ENCODE measurements at regions not wholly inside any gene's neighbourhood (a gene's known extent, or its start where the extent isn't known, plus 50 kb on each side); places are given as distances from the start of the nearest gene placed in this dataset.

DNA sequence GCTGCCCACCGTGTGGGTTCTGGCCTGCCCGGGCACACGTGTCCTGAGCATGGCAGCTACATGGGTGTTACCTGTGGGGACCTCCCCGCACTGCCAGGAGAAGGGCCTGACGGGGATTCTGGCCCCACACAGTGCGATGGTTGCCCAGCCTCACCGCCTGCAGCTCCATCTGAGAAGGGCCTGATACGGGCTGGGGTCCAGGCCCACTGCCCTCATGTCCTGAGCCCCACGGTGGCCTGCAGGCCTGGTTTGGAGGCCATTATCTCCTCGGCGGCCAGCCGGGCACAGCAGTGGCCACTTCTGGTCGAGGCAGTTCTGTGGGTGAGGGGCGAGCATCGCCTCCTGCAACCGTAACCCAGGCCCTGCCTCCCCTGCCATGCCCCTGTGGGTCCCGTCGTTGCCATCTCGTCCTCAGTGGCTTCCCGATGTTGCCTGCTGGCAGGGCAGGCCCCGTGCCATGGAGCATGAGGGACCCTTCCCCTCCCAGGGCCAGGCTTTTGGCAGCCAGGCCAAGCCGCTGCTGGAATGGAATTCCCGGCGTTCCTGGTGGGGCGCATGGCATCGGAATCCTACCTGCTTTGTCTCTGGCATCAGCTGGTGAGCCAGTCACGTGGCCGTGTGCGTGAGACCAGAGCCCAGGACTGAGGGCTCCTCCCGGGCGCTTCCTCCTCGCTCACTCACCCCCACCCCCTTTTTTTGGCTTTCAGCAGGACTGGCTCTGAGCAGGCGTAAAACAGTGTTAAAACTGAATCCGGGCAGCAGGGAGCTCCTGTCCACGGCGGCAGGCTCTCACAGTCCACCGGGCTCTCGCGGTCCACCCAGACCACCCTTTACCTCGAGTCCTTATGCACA, 71.9 kb upstream of the PPARA start:
- peak; percentile 80 for DNase-seq (ENCODE audit: low spot score)

DNA sequence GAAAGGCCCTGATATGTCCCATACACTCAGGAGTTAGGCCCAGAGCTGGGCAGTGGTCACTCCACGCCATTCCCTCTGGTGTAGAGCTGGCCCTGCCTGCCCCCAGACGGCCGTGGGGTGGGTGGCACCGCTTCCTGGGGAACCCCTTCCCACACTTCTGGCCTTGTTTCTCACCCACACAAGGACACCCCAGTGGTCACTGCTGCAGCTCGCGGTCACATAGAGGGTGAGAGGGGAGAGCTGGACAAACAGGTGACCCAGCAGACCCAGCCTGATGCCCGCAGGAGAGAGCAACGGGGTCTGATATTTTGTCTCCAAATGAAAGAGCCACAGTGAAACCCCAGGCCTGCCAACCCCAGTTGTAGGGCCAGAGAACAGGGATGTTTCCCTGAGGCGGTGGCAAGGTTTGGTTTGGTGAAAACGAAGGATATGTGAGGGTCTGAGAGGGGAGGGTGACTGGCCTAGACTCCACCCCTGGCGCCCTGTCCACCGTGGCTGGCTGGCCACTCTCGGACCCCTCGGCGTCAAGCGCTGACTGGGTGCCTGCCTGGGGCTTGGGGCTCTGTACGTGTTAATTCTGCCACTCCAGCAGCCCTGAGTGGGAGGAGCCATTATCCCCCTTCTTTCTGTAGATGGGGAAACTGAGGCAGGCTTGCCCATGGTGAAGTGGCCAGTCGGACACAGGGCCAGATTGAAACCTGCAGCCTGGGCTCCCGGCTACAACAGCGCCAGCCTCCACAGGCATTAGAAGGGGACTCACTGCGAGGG, 71.0 kb upstream of the PPARA start:
- DNase-seq (ENCODE audit: low spot score), result no peak

DNA sequence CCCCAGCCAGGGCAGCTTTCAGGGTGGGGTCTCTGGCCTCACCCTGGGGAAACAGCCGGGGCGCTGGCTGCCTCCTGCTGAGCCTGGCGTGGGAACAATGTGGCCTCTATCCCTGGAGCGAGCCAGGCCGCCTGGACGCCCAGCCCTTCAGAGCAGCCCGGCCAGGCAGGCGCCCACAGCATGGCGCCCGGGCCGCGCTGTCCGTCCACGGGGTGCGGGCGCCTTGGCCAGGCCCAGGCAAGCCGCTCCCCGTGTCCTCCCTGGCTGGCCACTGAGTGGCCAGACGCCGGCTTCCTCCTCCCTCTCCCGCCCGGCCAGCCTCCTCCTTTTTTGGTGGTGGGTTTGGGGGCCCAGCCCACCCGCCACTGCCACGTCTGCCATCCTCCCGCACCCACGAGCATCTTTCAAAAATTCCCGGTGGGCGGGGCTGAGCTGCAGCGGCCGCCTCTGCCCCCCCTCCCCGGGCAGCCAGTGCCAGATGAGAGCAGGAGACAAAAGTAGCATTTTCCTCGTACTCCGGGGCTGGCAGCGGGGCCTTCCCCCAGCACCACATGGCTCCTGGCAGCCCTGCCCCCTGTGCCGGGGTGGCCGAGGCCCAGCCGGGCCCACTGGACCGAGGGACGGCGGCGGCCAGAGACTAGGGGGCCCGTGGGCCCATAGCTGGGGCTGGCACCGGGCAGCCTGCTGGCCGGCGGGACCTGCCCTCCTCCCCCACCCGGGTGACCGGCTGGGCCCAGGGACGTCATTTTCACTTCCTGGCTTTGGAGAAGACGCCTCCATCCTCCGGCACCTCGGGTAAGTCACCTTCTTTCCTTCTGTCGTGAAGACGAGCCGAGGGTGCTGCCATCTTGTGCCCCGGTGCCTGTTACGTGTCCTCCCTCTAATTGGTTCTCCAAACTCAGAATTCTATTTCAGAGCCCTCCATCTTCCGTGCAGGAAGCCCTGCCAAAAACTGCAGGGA, 70.2 kb upstream of the PPARA start:
- DNase-seq (ENCODE audit: low spot score), result peak; percentile 89

GRCh38 chr22:46081036-46081830, 69.1 kb upstream of the PPARA start:
- DNase-seq (ENCODE audit: low spot score), result no peak

DNA sequence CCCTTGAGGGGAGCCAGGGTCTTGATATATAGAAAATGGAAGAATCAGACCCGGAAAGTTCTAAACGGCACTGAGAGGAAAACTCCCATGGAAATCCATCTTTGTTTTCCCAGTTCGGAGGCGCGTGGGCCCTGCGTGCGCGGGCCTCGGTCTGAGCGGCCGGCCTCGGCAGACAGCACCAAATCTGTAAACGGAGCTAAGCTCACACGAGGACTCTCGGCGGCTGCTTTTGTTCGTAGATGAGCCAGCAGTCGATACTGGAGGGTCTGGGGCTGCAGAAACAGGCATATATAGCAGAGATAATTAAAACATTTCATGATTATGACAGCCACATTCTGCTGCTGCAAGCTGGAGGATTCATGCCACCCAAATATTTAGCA, 68.5 kb upstream of the PPARA start:
- DNase-seq (ENCODE audit: low spot score), result no peak

- DNase-seq (ENCODE audit: low spot score), result no peak
Measured at GRCh38 chr22:46082633-46083032, 67.7 kb upstream of the PPARA start.

DNA sequence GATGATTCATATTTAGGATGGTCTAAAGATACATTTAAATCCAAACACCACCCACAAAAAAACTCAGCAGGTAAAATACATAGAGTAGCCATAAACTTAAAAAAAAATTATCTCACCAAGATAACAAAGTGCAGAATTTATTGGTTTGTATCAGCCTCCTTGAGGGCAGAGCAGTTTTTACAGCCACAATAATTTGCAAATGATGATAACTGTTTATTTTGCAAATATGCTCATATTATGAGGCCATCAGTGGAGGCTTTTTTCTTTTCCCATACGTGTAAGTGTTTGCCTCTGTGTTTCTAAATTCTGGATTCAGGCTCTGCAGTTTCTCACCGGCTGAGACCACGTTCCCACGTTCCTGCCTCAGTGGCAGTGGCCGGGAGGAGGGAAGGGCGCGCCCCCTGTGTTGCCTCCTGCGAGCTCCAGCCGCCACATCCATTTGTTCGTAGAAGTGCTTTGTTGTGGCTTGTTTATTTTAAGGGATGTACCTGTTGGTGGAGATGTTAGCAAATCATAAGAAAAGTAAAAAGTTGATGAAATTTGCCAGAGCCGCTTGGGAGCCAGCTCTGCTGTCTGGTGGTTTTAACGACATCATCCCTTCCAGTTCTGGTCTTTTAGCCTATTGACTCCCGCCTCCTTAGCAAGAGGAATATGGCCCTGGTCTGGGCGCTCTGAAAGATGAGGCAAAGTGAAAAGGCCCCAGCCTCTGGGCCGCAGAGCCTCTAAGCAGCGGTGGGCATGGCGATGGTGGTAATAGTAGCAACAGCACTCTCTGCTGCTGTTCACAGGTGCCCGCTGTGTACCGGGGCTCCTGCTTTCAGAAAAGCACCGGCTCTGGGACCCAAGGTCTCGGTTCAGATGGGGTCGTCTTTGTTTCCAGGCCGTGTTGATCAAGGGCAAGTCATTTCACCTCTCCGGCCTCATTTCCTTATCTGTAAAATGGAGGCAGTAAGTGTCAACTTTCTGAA, 66.7 kb upstream of the PPARA start:
- DNase-seq (ENCODE audit: low spot score), result no peak

DNA sequence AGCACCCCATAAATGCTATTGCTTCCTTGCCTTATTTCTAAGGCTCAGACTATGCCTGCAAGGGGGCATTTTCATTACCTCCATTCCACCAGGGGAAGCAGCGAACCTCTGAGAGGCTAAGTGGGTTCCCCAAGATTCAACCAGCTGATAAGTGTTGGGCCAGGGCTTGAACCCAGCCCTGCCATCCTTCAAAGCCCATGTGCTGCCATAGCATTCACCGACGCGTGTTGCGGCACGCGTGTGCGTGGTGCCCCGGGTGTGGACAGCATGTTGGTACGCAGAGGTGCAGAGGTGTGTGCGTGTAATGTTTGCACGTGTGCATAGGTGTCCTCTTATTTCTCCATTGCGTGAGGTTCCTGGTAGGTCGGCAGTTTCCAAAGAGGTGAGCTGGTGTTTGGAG, 66.0 kb upstream of the PPARA start:
- no peak for DNase-seq (ENCODE audit: low spot score)

GRCh38 chr22:46084943-46085827, 65.1 kb upstream of the PPARA start:
- DNase-seq (ENCODE audit: low spot score), result peak; percentile 89

DNA sequence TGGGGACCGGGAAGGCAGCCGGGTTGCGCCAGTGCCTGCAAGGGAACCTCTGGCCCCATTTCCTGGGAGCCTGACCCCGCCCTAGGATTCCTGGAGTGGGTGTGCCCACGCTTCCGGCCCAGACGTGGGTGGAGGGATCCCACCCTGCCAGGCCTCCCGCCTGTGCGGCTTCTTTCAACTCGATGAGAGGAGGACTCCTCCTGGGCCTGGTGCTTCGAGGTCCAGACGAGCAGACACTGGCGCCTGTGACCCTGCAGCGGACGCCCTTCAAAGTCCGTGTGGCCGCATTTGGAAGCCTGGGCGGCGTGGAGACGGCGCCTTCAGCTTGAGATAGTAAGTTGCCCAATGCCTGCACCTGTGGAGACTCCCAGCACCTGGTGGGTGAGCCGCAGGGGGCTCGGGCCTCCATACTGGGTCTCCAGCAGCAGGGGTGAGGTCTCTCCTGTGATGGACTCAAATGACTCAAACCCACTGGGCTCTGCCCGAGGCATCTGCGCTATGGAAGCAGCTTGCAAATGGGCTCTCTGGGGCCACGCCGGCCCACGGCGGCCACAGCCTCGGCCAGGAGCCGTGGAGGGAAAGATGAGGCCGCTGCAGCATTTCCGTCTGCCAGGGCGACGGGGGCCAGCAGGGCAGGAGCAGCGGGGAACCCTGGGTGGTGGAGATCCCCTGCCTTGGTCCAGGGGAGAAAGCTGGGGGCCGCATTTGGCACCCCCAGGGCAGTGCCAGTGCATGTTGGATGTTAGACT, 64.3 kb upstream of the PPARA start:
- DNase-seq (ENCODE audit: low spot score), result peak; percentile 92

DNA sequence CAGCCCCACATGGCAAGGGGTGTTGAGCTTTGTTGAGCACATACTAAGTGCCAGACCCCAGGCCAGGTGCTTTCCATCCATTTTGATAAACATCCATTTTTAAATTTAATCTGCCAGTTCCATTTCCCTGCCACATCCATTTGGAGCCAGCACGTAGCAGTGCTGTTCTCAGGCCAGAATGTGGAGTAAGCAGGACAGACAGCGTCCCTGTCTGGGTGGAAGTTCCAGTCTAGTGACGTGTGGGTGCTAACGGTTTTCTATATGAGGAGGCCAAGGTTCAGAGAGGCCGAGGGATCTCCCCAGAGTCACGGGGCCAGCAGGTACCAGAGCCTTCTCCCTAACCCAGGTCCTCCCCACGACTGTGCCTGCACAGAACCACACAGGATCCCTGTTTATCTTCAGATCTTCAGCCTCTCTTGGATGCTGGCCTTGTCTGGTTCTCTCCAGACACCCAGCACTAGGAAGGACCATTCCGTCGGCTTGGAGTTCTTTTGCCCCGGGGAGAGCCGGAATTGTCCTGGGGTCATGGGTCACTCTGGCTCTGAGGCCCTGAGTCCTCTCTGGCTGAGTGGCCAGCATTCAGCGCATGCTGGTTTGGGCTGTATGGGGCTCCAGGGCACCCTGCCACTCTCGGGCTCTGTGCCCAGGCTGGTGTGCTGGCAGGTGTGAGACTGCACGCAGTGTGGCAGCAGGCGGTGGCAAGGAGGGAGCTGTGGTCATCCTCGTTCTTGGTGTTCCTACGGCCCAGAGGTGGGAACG, 63.6 kb upstream of the PPARA start:
- DNase-seq (ENCODE audit: low spot score), result no peak

DNA sequence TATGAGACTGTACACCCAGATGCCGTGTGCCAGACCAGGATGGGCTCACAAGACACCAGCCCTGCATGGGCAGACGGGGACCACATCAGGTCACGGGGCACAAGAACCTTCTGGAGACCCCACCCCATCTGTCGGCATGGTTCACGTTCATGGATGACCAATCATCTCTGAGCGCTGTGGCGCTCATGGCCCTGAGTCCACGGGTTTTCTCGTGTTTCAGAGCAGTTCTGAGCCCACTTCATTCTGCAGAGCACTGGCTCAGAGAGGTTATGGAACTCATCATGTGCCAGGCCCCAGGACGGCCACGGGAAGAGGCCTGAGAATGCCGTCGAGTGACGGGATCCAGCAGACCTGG, 63.0 kb upstream of the PPARA start:
- no peak for DNase-seq (ENCODE audit: low spot score)

- peak; percentile 94 for DNase-seq (ENCODE audit: low spot score)
Measured at GRCh38 chr22:46087816-46088277, 62.5 kb upstream of the PPARA start.

DNA sequence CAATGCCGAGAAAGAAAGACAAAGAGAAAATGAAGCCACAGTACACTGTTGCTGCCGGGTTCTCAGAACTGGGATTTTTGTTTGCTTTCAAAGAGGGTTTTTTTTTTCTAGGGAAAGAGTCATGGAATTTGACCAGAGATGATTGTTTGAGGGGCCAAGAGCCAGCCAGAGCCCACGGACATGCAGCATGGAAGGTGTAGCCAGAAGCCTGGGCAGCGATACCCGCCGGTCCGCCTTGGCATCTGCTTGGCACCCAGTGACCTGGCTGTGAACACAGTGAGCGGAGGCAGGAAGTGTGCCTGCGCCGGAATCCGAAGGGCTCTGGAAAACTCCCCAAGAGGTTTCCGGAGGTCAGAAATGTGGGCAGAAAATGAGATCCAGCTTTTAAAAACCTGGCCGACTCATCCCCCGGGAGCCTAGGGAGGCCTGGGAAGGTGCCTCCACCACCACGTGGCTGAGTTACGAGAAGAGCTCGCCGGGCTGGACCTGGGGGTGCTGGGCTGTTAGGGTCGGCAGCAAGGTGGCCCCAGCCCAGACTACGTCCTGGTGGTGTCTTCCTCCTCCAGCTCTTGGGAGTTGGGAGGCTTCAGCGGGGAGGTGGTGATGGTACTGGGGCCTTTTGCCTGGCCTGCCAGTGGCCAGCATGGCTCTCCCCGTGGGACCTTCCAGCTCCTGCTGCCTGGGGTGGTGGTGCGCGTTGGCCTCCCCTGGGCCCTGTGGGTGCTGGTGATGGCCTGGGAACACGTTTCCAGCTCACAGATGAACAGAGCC, 61.6 kb upstream of the PPARA start:
- peak; percentile 72 for DNase-seq (ENCODE audit: low spot score)

DNA sequence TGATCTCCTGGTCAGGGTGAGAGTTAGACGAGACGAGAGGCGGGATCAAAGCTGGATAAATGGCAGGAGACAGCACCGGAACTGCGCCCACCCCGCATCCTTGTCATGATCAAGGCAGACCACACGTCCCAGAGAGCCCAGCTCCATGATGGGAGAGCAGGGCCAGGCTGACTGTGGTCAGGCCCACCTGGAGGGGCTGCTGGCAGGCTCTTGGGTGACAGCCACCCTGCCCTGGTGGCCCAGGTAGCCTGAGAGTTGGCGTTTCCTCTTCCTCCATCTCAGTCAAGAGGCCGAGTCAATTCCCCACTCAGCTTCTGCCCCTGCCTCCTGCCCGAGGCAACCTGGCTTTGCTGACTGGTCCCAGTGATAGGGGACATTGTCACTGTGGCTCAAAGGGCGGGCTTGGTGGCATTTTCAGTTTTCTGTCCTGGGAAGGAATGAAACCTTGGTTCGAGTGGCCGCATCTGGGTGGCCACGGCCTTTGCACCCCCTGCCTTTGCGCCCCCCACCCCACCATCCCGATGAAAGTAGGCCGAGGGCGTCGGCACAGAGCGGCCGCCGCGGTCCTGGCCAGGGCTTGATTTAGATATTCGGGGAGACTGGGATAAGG, 60.8 kb upstream of the PPARA start:
- no peak for DNase-seq (ENCODE audit: low spot score)

DNA sequence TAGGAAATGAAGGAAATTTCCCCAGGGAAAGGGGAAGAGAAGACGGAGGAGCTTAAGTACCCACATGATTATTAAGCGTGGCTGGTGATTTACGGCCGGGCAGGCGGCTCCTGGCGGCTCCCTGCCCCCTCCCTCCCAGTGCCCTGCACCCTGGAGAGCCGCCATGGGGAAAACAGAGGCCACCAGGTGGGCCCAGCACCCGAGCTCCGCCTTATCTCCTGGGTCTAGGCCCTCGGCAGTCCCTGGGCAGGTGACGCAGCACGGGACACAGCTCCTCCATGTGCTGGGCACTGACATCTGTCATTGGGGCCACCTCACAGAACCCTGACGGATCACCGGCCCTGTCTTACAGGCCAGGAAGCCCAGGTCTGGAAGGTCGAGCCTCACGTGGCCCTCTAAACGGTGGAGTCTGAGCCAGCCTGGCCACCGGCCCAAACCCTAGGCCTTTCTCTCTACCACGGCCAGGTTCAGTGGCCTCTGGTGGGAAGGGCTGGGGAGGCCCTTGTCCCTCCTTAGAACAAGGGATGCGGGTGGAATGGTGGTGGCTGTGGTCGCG, 60.2 kb upstream of the PPARA start:
- DNase-seq (ENCODE audit: low spot score), result no peak
